AG04450 (cell line): ENCODE measurements at regions not wholly inside any gene's neighbourhood (a gene's known extent, or its start where the extent isn't known, plus 50 kb on each side); places are given as distances from the start of the nearest gene placed in this dataset.
A peak's percentile ranks its signal among the peaks of the same experiment; 100 is the strongest.

Source experiments
- CTCF ChIA-PET: fragments of 300-600, 350-600 bp; formaldehyde crosslinking; extraction: SDS; loops from one replicate; lab custom pipeline; 2022; ENCODE audit warnings: antibody characterized with exemption, inconsistent platforms; lab: Charles Lee
- POLR2A ChIA-PET: fragments of 350-600 bp; formaldehyde crosslinking; extraction: SDS; loops from one replicate; lab custom pipeline; 2021; ENCODE audit warnings: antibody characterized with exemption, inconsistent platforms; lab: Yijun Ruan, JAX
- DNase-seq: peaks from one replicate; pipeline ENCODE4 v3.0.0-alpha.2; 2011; ENCODE audit warnings: low read depth, low spot score
- H3K27ac ChIP-seq: one replicate; pipeline ENCODE4 v1.5.1; 2012; ENCODE audit warnings: low read depth, low read length, control low read depth
- H3K27me3 ChIP-seq: one replicate; pipeline ENCODE4 v1.6.0; 2012; ENCODE audit warnings: low read length; ENCODE audit not compliant: control insufficient read depth, insufficient read depth
- H3K4me3 ChIP-seq: 2 replicates; pipeline ENCODE4 v1.5.1; 2011; ENCODE audit warnings: mild to moderate bottlenecking, low read depth, low read length, control low read depth
- H3K9me3 ChIP-seq: 2 replicates; pipeline ENCODE4 v1.5.1; 2012; ENCODE audit warnings: low read length; ENCODE audit not compliant: control insufficient read depth, insufficient read depth
- CTCF ChIP-seq: IDR thresholded peaks from 2 replicates; pipeline ENCODE4 v1.5.1; 2011; ENCODE audit warnings: low read depth, low read length, control low read depth, inconsistent platforms

- POLR2A ChIA-PET = no interaction called here
- TF ChIP-seq CTCF = peak; percentile 74
- Histone ChIP-seq H3K4me3 (no peak overlapping the region), H3K27ac (no peak overlapping the region), H3K27me3 (no peaks in the 10 kb centered on the region), H3K9me3 (no peaks in the 10 kb centered on the region)
- CTCF ChIA-PET = interaction anchor here (0.6 to 2.3 kb wide), 7 partner anchors 9 to 205 kb away, joined by 3 to 12 read pairs (median 4); no protein-coding TSS in a partner anchor
- peak; percentile 11 for DNase-seq
Measured at GRCh38 chr11:91248199-91248807, 976.3 kb upstream of the FAT3 start.

- DNase-seq = no peak
- Histone ChIP-seq H3K27ac (no peak overlapping the region), H3K9me3 (no peaks in the 10 kb centered on the region), H3K27me3 (no peaks in the 10 kb centered on the region), H3K4me3 (no peak overlapping the region)
- no peak for TF ChIP-seq CTCF
- CTCF ChIA-PET = interaction anchor here (0.6 to 2.3 kb wide), 9 partner anchors 8 to 204 kb away, joined by 3 to 12 read pairs (median 3); no protein-coding TSS in a partner anchor
- POLR2A ChIA-PET = no interaction called here
Measured at GRCh38 chr11:91247009-91247735, 977.4 kb upstream of the FAT3 start.

- CTCF ChIA-PET = no interaction called here
Measured at GRCh38 chr11:91244912-91245311, 979.7 kb upstream of the FAT3 start.

GRCh38 chr11:91243630-91244029 is 981.0 kb upstream of the FAT3 start:
- Histone ChIP-seq H3K9me3 (no peaks in the 10 kb centered on the region), H3K27ac (no peak overlapping the region), H3K27me3 (no peaks in the 10 kb centered on the region), H3K4me3 (no peak overlapping the region)
- POLR2A ChIA-PET = no interaction called here
- no peak for TF ChIP-seq CTCF
- CTCF ChIA-PET = no interaction called here
- no peak for DNase-seq

More at GRCh38 chr11:91244912-91245311, 979.7 kb upstream of the FAT3 start:
- Histone ChIP-seq H3K27me3 (no peaks in the 10 kb centered on the region), H3K9me3 (no peaks in the 10 kb centered on the region), H3K4me3 (no peak overlapping the region), H3K27ac (no peak overlapping the region)
- no peak for DNase-seq
- no peak for TF ChIP-seq CTCF
- POLR2A ChIA-PET = no interaction called here

- no peak for DNase-seq
- Histone ChIP-seq H3K9me3 (no peaks in the 10 kb centered on the region), H3K27ac (no peak overlapping the region), H3K27me3 (no peaks in the 10 kb centered on the region), H3K4me3 (no peak overlapping the region)
- CTCF ChIA-PET = no interaction called here
- TF ChIP-seq CTCF = no peak
- POLR2A ChIA-PET = no interaction called here
Measured at GRCh38 chr11:91243051-91243450, 981.6 kb upstream of the FAT3 start.
